Stimulated activated CD4-positive, alpha-beta T cell treated with anti-CD3 and anti-CD28 coated beads, Interleukin-15, amount 100 ng/mL, for 48 hours (primary cell): ENCODE measurements at regions not wholly inside any gene's neighbourhood (a gene's known extent, or its start where the extent isn't known, plus 50 kb on each side); places are given as distances from the start of the nearest gene placed in this dataset.

Experiments used
- DNase-seq, 2 donors: peaks; one replicate each; pipeline ENCODE4 v3.0.0-alpha.2; 2020; ENCODE audit warnings: low read depth in 2 of 2

DNA sequence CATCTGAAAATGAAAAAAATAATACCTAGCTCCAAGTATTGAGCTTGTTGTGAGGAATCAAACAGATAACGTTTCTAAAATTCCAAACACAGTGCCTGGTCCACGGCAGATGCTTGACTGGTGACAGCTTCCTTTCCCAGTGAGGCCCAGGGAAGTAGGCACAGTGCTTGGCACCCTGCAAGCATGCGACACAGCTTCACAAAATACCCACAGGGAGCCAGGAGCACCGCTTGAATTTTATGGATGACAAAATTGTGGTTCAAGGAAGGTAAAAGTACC, 205.1 kb upstream of the TNP1 start:
- no peak for DNase-seq

GRCh38 chr2:217064234-217065011, 204.6 kb upstream of the TNP1 start:
- no peak for DNase-seq

DNA sequence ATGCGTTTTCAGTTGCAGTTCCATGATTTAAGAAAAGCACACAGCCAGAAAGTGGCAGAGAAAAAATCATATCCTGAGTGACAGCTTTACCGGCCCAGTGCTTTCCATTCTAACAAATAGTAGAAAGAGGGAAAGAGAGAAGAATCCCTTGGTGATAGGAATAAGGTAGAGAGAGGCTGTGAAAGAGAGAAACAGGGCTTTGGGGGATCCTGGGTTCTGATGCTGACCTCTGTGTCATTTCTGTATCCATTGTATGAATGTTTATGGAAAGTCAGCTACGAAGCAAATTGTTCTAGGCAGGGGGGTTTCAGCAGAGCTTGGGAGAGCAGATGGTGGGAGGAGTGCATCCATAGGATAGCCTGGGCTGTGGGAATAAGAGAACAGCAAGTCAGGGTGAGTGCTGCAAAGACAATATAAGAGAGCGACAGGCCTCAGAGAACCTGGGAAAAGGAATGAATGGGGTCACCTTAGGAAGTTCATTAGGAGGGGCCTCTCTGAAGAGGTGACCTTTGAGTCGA, 203.4 kb upstream of the TNP1 start:
- DNase-seq = no peak

DNA sequence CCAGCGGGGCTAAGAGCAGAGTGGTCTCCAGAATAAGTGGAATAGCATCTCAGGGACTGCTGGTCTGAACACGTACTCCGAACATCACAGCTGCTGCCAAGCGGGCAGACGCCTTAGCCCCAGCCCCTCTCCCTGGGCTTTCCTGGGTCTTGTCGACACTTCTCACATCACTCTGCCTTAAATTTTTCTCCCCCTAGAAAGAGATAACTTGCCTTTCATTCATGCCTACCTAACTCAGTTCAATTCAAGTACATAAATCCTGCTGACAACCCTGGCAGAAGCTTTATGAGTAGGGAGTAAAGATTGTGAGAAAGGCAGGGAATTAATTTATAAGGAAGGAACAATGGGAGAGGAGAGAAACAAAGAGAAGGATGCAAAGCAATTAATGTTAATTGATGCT, 202.9 kb upstream of the TNP1 start:
- DNase-seq = no peak

DNA sequence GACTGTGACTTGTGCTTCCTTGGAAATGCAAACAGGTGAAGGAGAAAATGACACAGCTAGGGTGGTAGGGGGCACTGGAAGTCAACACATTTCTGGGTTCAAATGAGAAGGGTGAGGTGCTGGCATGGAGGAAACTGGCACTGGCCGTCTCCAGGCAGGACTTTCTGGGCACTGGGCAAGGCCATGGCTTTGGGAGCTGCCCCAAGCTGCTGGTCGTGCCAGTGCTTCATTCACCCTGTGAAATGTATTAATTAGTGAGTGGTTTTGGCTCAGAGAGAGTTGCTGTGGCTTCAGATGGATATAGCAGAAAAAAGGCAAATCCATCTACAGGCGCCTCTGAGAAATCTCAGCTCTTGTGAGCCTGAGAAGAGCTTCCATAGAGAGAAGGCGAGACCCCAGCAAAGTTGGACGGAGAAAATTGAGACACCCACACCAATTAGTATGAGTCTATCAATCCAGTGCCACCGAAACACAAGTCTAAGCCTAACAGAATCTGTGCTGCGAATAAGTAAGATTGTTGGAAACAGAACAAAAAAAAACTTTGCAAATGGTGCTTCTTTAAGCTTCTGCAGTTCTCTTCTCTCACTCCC, 202.1 kb upstream of the TNP1 start:
- DNase-seq = no peak

- no peak for DNase-seq
These were observed 201.2 kb upstream of the TNP1 start for GRCh38 chr2:217060951-217061547.

GRCh38 chr2:217060516-217060915, 200.7 kb upstream of the TNP1 start:
- DNase-seq = no peak

DNA sequence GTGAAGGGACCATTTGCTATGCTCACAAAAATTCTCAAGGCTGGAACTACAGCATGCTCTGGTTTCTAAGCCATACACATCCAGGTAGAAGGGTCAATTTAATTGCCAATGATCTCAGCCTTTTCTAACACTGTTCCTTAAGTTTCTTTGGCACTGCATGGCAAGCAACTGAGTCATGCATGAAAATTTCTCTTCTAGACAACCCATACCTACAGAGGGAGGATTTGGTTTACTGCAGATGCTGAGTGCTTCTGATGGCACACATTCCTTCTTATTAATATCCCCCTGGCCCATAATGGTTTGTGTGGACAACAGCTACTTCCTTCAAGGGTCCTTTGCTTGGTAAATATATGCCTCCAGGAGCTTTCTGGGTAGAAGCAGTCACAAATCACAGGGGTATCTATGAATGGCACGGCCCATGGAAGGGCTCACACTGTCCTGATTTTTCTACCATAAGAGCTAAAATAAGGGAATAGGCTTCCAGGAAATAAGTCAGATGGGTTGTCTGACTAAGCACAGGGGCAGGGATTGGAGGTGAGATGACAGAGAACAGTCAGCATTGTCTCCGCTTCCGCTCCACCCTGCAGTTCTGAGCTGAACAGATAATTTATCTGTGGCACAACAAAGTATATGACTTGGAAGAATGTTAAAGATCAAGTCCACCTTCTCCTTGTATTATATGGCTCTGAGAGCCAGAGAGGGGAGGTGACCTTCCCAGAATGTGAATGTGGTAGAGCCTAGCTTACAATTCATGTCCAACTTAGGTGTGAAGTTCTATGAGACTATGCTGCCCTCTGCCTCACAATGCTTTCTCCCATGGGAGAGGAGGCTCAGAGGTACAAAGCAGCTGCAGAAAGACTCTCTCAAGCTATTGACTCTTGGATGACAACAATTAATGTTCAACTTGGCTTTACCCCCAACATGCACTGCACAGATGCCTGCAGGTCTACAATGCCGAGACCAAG, 199.2 kb upstream of the TNP1 start:
- DNase-seq = no peak

- DNase-seq = no peak
These were observed 197.9 kb upstream of the TNP1 start for GRCh38 chr2:217057773-217058172.

DNA sequence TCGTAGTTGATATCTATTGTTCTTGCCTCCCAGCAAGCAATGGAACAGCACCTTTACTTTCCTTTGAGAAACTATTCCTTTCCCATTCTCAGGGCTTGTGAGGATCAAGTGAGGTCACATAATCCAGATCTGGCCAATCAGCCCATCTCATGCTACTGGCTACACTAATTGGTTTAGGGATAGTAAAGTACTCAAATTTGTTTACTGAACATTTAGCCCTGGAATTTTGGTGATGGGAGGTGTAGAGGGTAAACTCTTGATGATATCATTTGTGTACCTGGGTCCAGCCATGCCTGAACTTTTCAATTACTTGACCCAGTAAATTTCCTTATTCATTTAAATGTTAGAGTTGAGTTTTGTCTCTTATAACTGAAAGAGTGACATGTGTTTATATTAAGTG, 195.8 kb upstream of the TNP1 start:
- no peak for DNase-seq

DNA sequence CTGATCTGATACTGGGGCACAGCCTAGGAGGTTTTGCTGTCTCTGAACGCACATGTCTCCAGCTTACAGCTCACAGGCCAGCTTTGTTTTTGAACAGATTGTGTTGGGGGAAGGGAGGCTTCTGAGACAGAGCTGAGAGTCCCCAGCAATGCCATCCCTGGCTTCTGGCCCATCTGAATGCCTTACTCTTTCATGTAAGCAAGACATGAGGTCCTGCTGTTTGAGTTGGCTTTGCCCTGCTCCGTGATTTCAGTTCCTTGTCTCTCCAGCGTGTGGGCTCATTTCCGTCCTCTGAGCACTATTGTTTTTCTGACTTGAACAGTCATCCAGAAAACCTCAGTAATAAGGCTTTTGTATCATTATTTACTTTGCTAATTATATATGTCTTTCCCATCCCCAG, 194.9 kb upstream of the TNP1 start:
- DNase-seq = no peak

GRCh38 chr2:217052856-217053577, 193.2 kb upstream of the TNP1 start:
- no peak for DNase-seq

DNA sequence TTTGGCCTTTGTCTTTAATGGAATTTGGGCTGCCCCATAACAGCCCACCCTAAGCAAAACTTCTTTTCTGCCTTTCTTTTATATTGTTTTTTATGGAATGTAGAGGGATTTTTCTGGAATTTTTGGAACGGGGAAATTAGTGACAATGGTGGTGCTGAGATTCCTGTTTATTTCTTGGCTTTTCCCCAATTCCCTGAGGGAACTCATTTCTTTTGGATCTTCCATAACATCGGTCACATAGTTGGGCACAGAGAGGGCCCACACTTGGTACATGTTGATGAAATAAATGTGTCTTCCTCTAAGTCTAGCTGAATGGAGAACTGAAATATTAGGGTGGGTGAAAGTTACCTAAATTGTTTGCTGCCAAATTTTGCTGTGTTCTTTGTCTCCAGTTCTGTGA, 191.6 kb upstream of the TNP1 start:
- no peak for DNase-seq

GRCh38 chr2:217049956-217050355, 190.1 kb upstream of the TNP1 start:
- DNase-seq = no peak

DNA sequence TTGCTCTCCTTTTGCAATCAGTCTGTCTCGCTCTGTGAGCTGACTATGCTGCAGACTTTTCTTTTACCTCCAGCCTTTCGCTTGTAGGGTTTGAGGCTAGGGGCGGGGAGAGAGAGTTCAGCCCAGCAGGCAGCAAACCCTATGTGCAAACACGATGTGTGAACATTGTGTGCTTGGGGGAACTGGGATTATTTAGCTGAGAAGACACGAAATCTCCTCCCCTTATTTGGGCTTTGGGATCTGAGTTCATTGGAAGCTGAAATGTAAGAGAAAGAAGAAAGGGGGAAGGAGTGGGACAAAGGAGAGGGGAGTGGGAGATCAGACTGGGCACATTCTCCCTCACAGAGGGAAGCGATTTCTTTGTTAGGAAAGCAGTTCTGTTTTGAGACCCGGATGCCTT, 189.6 kb upstream of the TNP1 start:
- no peak for DNase-seq

DNA sequence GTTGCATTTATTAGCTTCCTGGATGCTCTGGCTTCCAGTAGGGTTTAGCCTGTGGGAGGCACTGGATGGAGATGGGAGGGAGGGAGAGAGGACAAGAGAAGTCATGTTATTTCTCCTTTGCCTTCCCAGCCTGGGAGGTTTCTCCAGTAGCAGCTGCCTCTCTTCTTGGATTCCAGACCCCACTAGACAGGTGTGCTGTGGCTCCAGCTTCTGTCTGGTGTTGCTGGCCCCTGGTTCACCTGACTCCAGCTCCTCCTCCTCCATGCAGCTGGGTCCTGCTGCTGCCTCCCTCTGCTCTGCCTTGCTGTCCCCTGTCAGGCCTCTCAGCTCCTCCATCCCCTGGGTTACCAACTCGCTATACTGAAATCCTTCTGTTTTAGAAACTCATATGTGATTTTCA, 188.9 kb upstream of the TNP1 start:
- DNase-seq = no peak

- DNase-seq = no peak
These were observed 187.8 kb upstream of the TNP1 start for GRCh38 chr2:217047631-217048030.

- no peak for DNase-seq
These were observed 187.3 kb upstream of the TNP1 start for GRCh38 chr2:217047209-217047608.

DNA sequence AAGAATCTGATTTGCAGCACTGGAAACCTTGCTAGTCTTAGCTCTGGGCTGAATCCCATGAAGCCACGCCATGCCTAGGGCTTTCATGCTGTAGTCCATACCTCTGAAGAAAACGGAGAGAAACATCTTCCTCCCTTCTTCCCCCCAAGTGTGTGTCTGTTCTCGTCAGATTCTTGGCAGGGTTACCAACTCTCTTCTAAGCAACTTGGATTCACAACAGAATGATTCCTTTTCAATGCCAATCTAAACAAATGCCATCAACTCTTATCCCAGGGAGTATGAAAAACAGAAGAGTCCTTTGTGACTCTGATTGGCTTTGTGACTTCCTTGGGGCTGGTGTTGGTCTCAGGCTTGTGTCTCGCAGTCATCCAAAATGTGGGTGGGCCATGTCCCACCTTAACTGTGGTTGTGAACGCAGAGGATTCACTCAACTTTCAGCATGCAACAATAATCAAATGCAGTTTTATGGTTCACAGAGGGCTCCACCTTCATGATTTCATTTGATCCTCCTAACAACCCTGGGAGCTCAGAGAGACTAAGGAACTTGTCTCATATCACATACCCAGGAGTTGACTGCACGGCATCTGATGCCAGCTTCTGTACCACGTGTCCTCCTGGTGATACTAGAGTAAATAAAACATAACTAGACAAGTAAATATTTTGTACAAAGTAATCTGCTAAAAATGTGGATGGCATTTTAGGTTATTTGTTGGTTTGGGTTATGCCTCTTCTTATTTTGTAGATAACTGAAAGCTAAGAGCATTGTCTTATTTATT, 186.0 kb upstream of the TNP1 start:
- DNase-seq = no peak

GRCh38 chr2:217040099-217040498, 180.2 kb upstream of the TNP1 start:
- no peak for DNase-seq

- no peak for DNase-seq
These were observed 178.1 kb upstream of the TNP1 start for GRCh38 chr2:217038001-217038400.
